ENCODE measurements at regions not wholly inside any gene's neighbourhood (a gene's known extent, or its start where the extent isn't known, plus 50 kb on each side); places are given as distances from the start of the nearest gene placed in this dataset.

GRCh38 chr5:69019668-69020375 is 74.0 kb upstream of the SLC30A5 start:
- no peak for TF ChIP-seq EGR2 (tag by site-specific recombination; IDR thresholded peaks at IDR 0.05; ENCODE audit: low read depth)
- no peak for TF ChIP-seq YY1 (tag by site-specific recombination; IDR thresholded peaks at IDR 0.05)
- no peak for TF ChIP-seq ZFP69B (tag by site-specific recombination; IDR thresholded peaks at IDR 0.05)
- no peak for TF ChIP-seq ZNF18 (tag by site-specific recombination; IDR thresholded peaks at IDR 0.05)
- no peak for TF ChIP-seq CTCF (tag by site-specific recombination; IDR thresholded peaks at IDR 0.05)
